Activated CD8-positive, alpha-beta T cell treated with anti-CD3 and anti-CD28 coated beads, Interleukin-2, amount 10 ng/mL, durations not matched to agents 7 days and 5 days (primary cell): ENCODE measurements at regions not wholly inside any gene's neighbourhood (a gene's known extent, or its start where the extent isn't known, plus 50 kb on each side); places are given as distances from the start of the nearest gene placed in this dataset.
A peak's percentile ranks its signal among the peaks of the same experiment; 100 is the strongest.

Source experiments
- ATAC-seq: fragments of 150-1000 bp; cut with Tn5 transposase; one replicate; pipeline ENCODE4 v1.10.0; 2021; ENCODE audit warnings: moderate library complexity
- CTCF ChIA-PET: fragments of 350-600 bp; sonication (Branson Sonifier 250); formaldehyde crosslinking; loops from one replicate; lab custom pipeline; 2021; ENCODE audit warnings: antibody characterized with exemption; lab: Charles Lee
- POLR2A ChIA-PET: fragments of 350-600 bp; sonication (Branson Sonifier 250); formaldehyde crosslinking; loops from one replicate; lab custom pipeline; 2021; ENCODE audit warnings: antibody characterized with exemption; lab: Charles Lee
- DNase-seq: peaks from one replicate; pipeline ENCODE4 v3.0.0-alpha.2; 2020
- H3K27ac Mint-ChIP-seq: one replicate; pipeline ENCODE4 v1.8.0; 2021; ENCODE audit warnings: mild to moderate bottlenecking, mixed read lengths
- H3K27me3 Mint-ChIP-seq: one replicate; pipeline ENCODE4 v1.8.0; 2021; ENCODE audit warnings: low read depth, mixed read lengths
- H3K36me3 Mint-ChIP-seq: one replicate; pipeline ENCODE4 v1.8.0; 2021; ENCODE audit warnings: low read depth, mixed read lengths
- H3K4me1 Mint-ChIP-seq: one replicate; pipeline ENCODE4 v1.8.0; 2021; ENCODE audit warnings: low read depth, mixed read lengths
- H3K4me3 Mint-ChIP-seq: one replicate; pipeline ENCODE4 v1.8.0; 2021; ENCODE audit warnings: mild to moderate bottlenecking, mixed read lengths
- H3K9me3 Mint-ChIP-seq: one replicate; pipeline ENCODE4 v1.8.0; 2022; ENCODE audit warnings: mixed read lengths; ENCODE audit not compliant: insufficient read depth

DNA sequence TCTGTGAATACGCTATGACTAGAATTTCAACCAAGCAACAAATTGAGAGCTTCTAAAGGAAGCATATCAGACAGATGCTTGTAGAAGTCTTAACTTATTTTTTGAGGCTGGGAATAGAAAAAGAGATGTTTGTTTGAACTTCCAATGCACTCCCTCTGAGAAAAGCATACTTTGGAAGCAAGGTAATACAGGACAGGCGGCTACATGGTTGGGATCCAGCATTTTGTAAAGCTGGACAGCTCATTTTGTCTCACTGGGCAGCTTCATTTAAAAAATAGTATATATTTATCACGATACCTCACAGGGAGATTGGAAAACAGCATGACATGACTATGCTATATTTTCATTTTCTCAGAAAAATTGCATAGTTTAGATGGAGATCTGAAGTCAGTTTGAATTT lies 821.3 kb upstream of the API5 start:
- peaks cover 17% of the 10 kb centered on the region for H3K9me3 Mint-ChIP-seq
- no peaks in the 10 kb centered on the region for H3K27me3 Mint-ChIP-seq
- H3K27ac Mint-ChIP-seq: no peak overlapping the region
- no peak for ATAC-seq
- no peak overlapping the region for H3K4me3 Mint-ChIP-seq
- POLR2A ChIA-PET: no interaction called here
- CTCF ChIA-PET: no interaction called here
- no peaks in the 10 kb centered on the region for H3K36me3 Mint-ChIP-seq
- H3K4me1 Mint-ChIP-seq: no peaks in the 10 kb centered on the region
- DNase-seq: no peak

DNA sequence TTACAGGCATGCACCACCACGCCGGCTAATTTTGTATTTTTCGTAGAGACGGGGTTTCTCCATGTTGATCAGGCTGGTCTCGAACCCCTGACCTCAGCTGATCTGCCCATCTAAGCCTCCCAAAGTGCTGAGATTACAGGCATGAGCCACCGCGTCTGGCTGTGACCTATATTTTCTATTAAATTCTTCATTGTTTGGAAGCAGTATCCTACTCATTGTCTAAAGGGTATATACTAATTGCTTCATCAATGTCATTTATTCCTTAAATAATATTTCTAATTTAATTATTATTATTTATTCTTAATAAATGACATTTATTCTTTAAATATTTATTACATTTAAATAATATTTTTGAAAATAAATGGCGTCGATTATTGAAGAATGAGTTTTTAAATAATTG lies 817.3 kb upstream of the API5 start:
- no peaks in the 10 kb centered on the region for H3K36me3 Mint-ChIP-seq
- ATAC-seq: no peak
- CTCF ChIA-PET: no interaction called here

GRCh38 chr11:42498971-42499370 lies 812.8 kb upstream of the API5 start:
- H3K4me1 Mint-ChIP-seq: no peaks in the 10 kb centered on the region
- no peak overlapping the region for H3K27ac Mint-ChIP-seq
- no peaks in the 10 kb centered on the region for H3K27me3 Mint-ChIP-seq
- H3K36me3 Mint-ChIP-seq: no peaks in the 10 kb centered on the region
- ATAC-seq: no peak
- ChIA-PET CTCF (no interaction called here), POLR2A (no interaction called here)
- H3K9me3 Mint-ChIP-seq: peaks cover 5% of the 10 kb centered on the region
- DNase-seq: no peak
- H3K4me3 Mint-ChIP-seq: no peak overlapping the region

More for the DNA sequence above, 817.3 kb upstream of the API5 start:
- H3K4me1 Mint-ChIP-seq: no peaks in the 10 kb centered on the region
- H3K4me3 Mint-ChIP-seq: no peak overlapping the region
- H3K9me3 Mint-ChIP-seq: peaks cover 14% of the 10 kb centered on the region
- no peak for DNase-seq
- no peak overlapping the region for H3K27ac Mint-ChIP-seq
- no peaks in the 10 kb centered on the region for H3K27me3 Mint-ChIP-seq
- POLR2A ChIA-PET: no interaction called here

GRCh38 chr11:42502151-42502550 lies 809.6 kb upstream of the API5 start:
- Mint-ChIP-seq H3K4me3 (no peak overlapping the region), H3K4me1 (no peaks in the 10 kb centered on the region), H3K9me3 (peaks cover 5% of the 10 kb centered on the region), H3K27me3 (no peaks in the 10 kb centered on the region), H3K36me3 (no peaks in the 10 kb centered on the region), H3K27ac (no peak overlapping the region)
- ATAC-seq (no peak), DNase-seq (no peak)
- CTCF ChIA-PET: no interaction called here
- POLR2A ChIA-PET: no interaction called here

- ATAC-seq (no peak), DNase-seq (no peak)
- CTCF ChIA-PET: no interaction called here
- Mint-ChIP-seq H3K36me3 (no peaks in the 10 kb centered on the region), H3K4me1 (no peaks in the 10 kb centered on the region), H3K9me3 (no peaks in the 10 kb centered on the region), H3K27ac (no peak overlapping the region), H3K4me3 (no peak overlapping the region), H3K27me3 (no peaks in the 10 kb centered on the region)
- POLR2A ChIA-PET: no interaction called here
Observed at GRCh38 chr11:42521994-42522393, 789.8 kb upstream of the API5 start.

DNA sequence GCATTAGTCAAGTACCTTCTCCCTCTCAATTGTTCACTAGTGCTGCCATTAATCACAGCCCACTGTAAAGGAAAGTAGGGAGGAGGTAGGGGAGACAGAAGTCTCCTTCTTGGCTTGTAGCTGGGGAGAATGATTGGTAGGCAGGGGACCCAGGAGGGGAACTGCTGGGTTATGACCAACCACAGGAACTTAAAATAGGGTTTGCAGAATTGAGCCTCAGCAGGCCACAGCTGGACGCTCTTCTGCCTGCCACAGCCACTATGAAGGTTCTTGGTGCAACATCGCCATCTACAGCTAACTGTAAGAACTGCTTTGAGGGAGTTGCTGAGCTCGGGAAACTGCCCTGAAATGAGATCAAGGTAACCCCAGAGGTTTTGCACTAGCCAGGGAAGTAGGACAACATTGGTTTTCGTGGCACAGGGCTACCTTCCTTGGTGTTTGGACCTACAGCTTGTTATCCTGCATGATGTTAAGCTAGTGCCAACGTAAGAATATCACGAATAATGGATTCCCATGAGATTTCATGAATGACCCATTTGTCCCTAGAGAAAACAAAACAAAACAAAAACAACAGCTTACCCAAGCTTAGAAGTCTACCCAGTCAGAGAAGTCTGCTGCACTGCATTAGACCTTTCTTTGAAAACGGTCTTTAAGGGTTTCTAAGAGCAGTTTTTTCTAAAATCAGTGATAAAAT lies 787.1 kb upstream of the API5 start:
- CTCF ChIA-PET: interaction anchor here (1.3 kb wide), 1 partner anchor 1064 kb away, joined by 7 read pairs; no protein-coding TSS in a partner anchor
- Mint-ChIP-seq H3K9me3 (no peaks in the 10 kb centered on the region), H3K27me3 (no peaks in the 10 kb centered on the region), H3K4me1 (no peaks in the 10 kb centered on the region), H3K27ac (no peak overlapping the region), H3K36me3 (no peaks in the 10 kb centered on the region), H3K4me3 (no peak overlapping the region)
- DNase-seq (peak; percentile 33), ATAC-seq (no peak)
- POLR2A ChIA-PET: no interaction called here

- no peak for ATAC-seq
- no peak overlapping the region for H3K27ac Mint-ChIP-seq
- no peaks in the 10 kb centered on the region for H3K4me1 Mint-ChIP-seq
Observed at GRCh38 chr11:42526426-42526825, 785.4 kb upstream of the API5 start.

DNA sequence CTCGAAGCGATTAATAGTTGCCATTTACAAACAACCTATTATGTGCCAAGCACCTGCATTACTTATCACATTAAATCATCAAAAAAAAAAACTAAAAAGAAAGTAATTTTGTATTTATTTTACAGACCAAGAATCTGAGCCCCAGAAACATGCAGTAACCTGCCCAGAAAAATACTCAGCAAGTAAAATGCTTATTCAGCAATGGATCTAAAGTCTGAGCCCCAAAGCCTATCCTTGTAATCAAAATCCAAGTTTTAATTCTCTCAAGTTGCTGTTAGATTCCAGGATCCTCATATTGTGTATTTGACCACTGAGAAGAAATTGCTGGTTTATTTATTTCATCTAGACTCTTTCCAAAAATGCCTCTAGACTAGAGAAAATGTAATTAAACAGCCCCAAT lies 783.3 kb upstream of the API5 start:
- no peak overlapping the region for H3K27ac Mint-ChIP-seq
- H3K36me3 Mint-ChIP-seq: no peaks in the 10 kb centered on the region
- DNase-seq: no peak
- H3K4me1 Mint-ChIP-seq: no peaks in the 10 kb centered on the region
- CTCF ChIA-PET: no interaction called here
- H3K27me3 Mint-ChIP-seq: no peaks in the 10 kb centered on the region
- H3K4me3 Mint-ChIP-seq: no peak overlapping the region
- ATAC-seq: no peak
- POLR2A ChIA-PET: no interaction called here
- no peaks in the 10 kb centered on the region for H3K9me3 Mint-ChIP-seq

More at GRCh38 chr11:42526426-42526825, 785.4 kb upstream of the API5 start:
- Mint-ChIP-seq H3K36me3 (no peaks in the 10 kb centered on the region), H3K9me3 (no peaks in the 10 kb centered on the region), H3K27me3 (no peaks in the 10 kb centered on the region), H3K4me3 (no peak overlapping the region)
- ChIA-PET POLR2A (no interaction called here), CTCF (no interaction called here)
- no peak for DNase-seq

GRCh38 chr11:42528911-42529310 lies 782.9 kb upstream of the API5 start:
- no peaks in the 10 kb centered on the region for H3K4me1 Mint-ChIP-seq
- ChIA-PET CTCF (no interaction called here), POLR2A (no interaction called here)
- H3K27me3 Mint-ChIP-seq: no peaks in the 10 kb centered on the region
- no peak overlapping the region for H3K27ac Mint-ChIP-seq
- no peaks in the 10 kb centered on the region for H3K36me3 Mint-ChIP-seq
- DNase-seq (no peak), ATAC-seq (no peak)
- H3K9me3 Mint-ChIP-seq: no peaks in the 10 kb centered on the region
- no peak overlapping the region for H3K4me3 Mint-ChIP-seq

DNA sequence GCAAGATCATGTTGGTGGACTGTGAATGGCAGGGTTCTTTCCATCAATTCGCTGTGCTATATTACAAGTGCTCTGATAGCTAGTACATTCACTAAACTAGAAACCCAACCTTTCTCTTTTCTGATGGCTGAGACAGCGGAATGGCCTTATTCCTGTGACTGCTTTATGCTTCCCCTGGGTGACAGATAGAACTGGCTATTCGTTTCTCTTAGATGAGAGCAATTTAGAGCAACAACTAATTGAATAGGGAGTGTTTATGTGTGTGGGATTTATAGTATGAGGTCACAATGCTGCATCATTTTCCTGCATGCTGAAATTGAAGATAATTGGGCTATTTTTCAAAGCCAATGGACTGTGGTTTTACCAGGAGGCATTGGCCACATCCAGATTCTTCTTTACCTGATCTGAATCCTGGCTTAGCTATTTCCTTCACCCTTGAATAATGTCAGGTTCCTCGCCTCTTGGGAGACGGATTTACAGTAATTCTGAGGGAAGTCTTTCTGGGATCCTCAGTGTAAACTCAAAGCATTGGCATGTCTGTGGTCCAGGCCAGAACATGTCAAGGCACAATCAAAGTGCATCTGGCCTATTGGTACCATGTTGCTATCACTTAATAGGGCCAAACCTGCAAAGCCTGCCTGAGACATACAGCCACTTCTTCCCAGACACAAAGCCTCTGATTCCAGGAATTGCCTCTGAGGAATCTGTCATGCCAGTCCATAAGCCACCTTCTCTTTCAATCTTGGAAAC lies 775.0 kb upstream of the API5 start:
- CTCF ChIA-PET: no interaction called here
- DNase-seq (no peak), ATAC-seq (no peak)
- Mint-ChIP-seq H3K36me3 (no peaks in the 10 kb centered on the region), H3K27ac (no peak overlapping the region), H3K4me1 (no peaks in the 10 kb centered on the region), H3K4me3 (no peak overlapping the region), H3K9me3 (peaks cover 7% of the 10 kb centered on the region), H3K27me3 (no peaks in the 10 kb centered on the region)
- POLR2A ChIA-PET: no interaction called here

DNA sequence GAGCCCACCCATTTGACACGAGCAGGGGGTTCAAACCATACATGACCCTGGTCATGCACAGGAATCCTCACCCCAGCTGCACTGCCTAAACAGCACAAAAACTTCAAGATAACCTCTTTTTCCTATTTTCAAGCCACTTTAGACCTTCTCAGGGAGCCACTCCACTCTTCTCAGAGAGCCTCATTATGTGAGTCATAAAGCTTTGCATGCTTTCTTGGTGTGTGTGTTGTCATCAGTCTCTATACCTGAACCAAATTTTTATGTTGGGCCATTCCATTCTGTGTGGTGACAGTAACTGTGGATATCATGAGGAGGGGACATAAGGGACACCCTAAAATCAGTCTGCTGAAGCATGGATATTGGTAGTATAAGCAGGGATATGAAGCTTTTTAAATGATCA lies 769.5 kb upstream of the API5 start:
- Mint-ChIP-seq H3K9me3 (peaks cover 14% of the 10 kb centered on the region), H3K27ac (no peak overlapping the region), H3K4me3 (no peak overlapping the region), H3K27me3 (no peaks in the 10 kb centered on the region), H3K36me3 (no peaks in the 10 kb centered on the region), H3K4me1 (no peaks in the 10 kb centered on the region)
- no peak for DNase-seq
- no peak for ATAC-seq
- ChIA-PET CTCF (no interaction called here), POLR2A (no interaction called here)

DNA sequence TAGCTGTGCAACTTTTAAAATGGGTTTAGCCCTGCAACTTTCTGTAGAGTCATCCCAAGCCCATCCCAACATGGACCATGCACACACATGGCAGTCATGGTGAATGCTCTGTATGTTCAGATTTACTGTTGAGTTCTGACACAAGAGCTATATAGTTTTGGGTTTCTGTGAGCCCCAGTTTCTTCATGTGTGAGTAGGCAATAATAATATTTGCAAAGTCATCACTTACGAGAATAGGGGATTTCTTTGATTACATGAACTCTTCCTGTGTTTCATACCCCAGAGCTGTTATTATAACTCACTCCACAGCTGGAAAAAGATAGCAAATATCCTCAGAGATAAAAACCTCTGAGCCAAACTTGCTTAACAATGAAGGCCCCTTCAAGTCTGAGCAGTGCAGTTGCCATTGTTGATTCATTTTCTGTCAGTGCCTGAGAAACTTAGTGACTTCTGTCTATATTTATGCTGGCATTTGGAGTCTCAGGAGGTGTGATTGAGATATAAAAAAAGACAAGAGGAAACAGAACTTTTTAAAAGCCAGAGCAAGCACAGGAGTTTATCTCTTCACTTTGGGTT lies 767.9 kb upstream of the API5 start:
- no peak overlapping the region for H3K27ac Mint-ChIP-seq
- H3K4me3 Mint-ChIP-seq: no peak overlapping the region

More for the DNA sequence above, 767.9 kb upstream of the API5 start:
- Mint-ChIP-seq H3K27me3 (no peaks in the 10 kb centered on the region), H3K9me3 (peaks cover 14% of the 10 kb centered on the region), H3K4me1 (no peaks in the 10 kb centered on the region), H3K36me3 (no peaks in the 10 kb centered on the region)
- DNase-seq (no peak), ATAC-seq (no peak)
- POLR2A ChIA-PET: no interaction called here
- CTCF ChIA-PET: no interaction called here
